OCI-LY3 (cell line): ENCODE measurements at regions not wholly inside any gene's neighbourhood (a gene's known extent, or its start where the extent isn't known, plus 50 kb on each side); places are given as distances from the start of the nearest gene placed in this dataset.

Experiments
- H2AFZ ChIP-seq: fragments of 200-600, 300-600 bp; shearing (Covaris generic); 2 replicates; pipeline ENCODE4 v1.6.0; 2014; ENCODE audit warnings: antibody characterized with exemption, low read depth, low read length
- H3K27ac ChIP-seq: fragments of 200-600, 300-600 bp; sonication (generic); 2 replicates; pipeline ENCODE4 v1.5.1; 2014; ENCODE audit warnings: mild to moderate bottlenecking, low read length, moderate library complexity, mixed read lengths
- H3K27me3 ChIP-seq: fragments of 200-600, 300-600 bp; sonication (generic); 2 replicates; pipeline ENCODE4 v1.6.1; 2014; ENCODE audit warnings: low read depth, low read length, mixed read lengths
- H3K36me3 ChIP-seq: fragments of 200-600, 300-600 bp; sonication (generic); replicated peaks from 2 replicates; pipeline ENCODE3; 2014; ENCODE audit warnings: low read depth, low read length, mixed read lengths
- H3K4me1 ChIP-seq: fragments of 300-600, 200-600 bp; sonication (generic); 2 replicates; pipeline ENCODE4 v1.6.1; 2014; ENCODE audit warnings: low read length, mixed read lengths
- H3K4me2 ChIP-seq: fragments of 200-600, 300-600 bp; sonication (generic); 2 replicates; pipeline ENCODE4 v1.6.1; 2014; ENCODE audit warnings: low read length, mixed read lengths
- H3K4me3 ChIP-seq: fragments of 300-600, 200-600 bp; sonication (generic); 2 replicates; pipeline ENCODE4 v1.5.1; 2014; ENCODE audit warnings: antibody characterized with exemption, mild to moderate bottlenecking, low read length, moderate library complexity
- H3K79me2 ChIP-seq: fragments of 300-600, 200-600 bp; shearing (Covaris generic); 2 replicates; pipeline ENCODE4 v1.6.1; 2014; ENCODE audit warnings: mild to moderate bottlenecking, low read length, mixed read lengths
- H3K9ac ChIP-seq: fragments of 300-600, 200-600 bp; shearing (Covaris generic); 2 replicates; pipeline ENCODE4 v1.6.0; 2014; ENCODE audit warnings: mild to moderate bottlenecking, low read length, moderate library complexity
- H3K9me3 ChIP-seq: fragments of 200-600, 300-600 bp; shearing (Covaris generic); 2 replicates; pipeline ENCODE4 v1.6.1; 2014; ENCODE audit warnings: low read length, mixed read lengths; ENCODE audit not compliant: insufficient read depth
- H4K20me1 ChIP-seq: fragments of 200-600, 300-600 bp; sonication (generic); 2 replicates; pipeline ENCODE4 v1.6.1; 2016; ENCODE audit warnings: low read length, mixed read lengths; ENCODE audit not compliant: insufficient read depth
- EZH2phosphoT487 ChIP-seq: fragments of 200-600 bp; shearing (Covaris generic); IDR thresholded peaks from 2 replicates; pipeline ENCODE4 v1.6.1; 2018; ENCODE audit warnings: antibody characterized with exemption, mixed run types, low read depth
- TF ChIP-seq, protein P1 (sequence below): fragments of 200-600, 300-600 bp; sonication (generic); IDR thresholded peaks from 2 replicates; pipeline ENCODE4 v1.5.1; 2014; ENCODE audit warnings: antibody characterized with exemption, low read length, low read depth

DNA sequence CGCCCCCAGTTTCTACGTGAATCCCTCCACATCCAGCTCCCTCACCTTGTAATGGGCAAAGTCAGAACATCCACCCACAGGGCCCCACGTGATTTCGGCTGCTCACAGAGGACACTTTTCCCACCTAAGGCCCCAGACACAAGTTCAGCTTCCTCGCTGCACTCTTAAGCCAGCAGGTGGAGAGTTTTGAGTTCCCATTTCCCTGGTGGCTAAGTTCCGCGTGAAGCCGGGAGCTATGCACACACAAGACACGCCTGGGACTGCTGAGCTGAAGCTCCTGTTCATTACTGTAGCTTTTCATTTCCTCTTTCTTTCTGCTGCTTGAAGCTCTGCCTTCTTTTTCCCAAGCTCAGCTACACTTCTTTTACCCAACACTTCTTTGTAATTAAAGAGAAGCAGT lies 273.8 kb downstream of the NPIPA8 start:
- TF ChIP-seq EZH2phosphoT487, result no peak
- TF ChIP-seq, protein P1, sequence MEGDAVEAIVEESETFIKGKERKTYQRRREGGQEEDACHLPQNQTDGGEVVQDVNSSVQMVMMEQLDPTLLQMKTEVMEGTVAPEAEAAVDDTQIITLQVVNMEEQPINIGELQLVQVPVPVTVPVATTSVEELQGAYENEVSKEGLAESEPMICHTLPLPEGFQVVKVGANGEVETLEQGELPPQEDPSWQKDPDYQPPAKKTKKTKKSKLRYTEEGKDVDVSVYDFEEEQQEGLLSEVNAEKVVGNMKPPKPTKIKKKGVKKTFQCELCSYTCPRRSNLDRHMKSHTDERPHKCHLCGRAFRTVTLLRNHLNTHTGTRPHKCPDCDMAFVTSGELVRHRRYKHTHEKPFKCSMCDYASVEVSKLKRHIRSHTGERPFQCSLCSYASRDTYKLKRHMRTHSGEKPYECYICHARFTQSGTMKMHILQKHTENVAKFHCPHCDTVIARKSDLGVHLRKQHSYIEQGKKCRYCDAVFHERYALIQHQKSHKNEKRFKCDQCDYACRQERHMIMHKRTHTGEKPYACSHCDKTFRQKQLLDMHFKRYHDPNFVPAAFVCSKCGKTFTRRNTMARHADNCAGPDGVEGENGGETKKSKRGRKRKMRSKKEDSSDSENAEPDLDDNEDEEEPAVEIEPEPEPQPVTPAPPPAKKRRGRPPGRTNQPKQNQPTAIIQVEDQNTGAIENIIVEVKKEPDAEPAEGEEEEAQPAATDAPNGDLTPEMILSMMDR, result no peak
- no peak overlapping the region for H3K4me3 ChIP-seq
- H3K9ac ChIP-seq, result no peak overlapping the region
- no peaks in the 10 kb centered on the region for H3K9me3 ChIP-seq
- H3K4me1 ChIP-seq, result no peaks in the 10 kb centered on the region
- H3K27me3 ChIP-seq, result 0 out of 2 replicates have a peak, but pooled peaks cover 5% of the 10 kb centered on the region
- no peaks in the 10 kb centered on the region for H4K20me1 ChIP-seq
- H3K79me2 ChIP-seq, result no peaks in the 10 kb centered on the region
- H3K27ac ChIP-seq, result no peak overlapping the region
- no peak overlapping the region for H2AFZ ChIP-seq
- no peaks in the 10 kb centered on the region for H3K36me3 ChIP-seq
- H3K4me2 ChIP-seq, result no peak overlapping the region

- H2AFZ ChIP-seq, result no peak overlapping the region
- H3K9ac ChIP-seq, result no peak overlapping the region
- no peak overlapping the region for H3K27ac ChIP-seq
These were observed 276.2 kb downstream of the NPIPA8 start for GRCh38 chr16:18060351-18060750.

DNA sequence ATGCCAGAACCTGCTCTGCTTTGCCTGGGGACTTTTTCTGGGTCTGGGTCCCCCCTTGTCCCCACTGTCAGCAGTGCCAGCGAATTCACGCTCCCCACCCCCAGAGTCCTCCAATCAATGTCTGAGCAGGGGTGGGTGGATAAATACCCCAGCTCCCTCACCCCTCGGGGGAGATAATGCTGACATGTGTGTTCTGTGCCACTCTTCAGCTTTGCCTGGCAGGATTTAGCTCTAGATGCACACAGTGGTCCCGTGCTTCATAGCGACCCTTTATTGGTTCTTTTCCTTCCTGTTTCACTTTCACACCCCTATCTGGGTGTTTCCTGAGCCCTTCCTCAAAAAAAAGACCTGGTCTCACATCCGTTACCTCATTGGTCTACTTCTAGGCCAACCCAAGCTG lies 277.0 kb downstream of the NPIPA8 start:
- H3K4me3 ChIP-seq, result no peak overlapping the region
- no peaks in the 10 kb centered on the region for H3K36me3 ChIP-seq
- H3K4me2 ChIP-seq, result no peak overlapping the region
- TF ChIP-seq, protein P1, result no peak
- no peak for TF ChIP-seq EZH2phosphoT487
- no peak overlapping the region for H3K9ac ChIP-seq
- no peak overlapping the region for H3K27ac ChIP-seq
- no peaks in the 10 kb centered on the region for H4K20me1 ChIP-seq
- H3K9me3 ChIP-seq, result no peaks in the 10 kb centered on the region
- no peaks in the 10 kb centered on the region for H3K4me1 ChIP-seq
- H3K27me3 ChIP-seq, result 0 out of 2 replicates have a peak, but pooled peaks cover 5% of the 10 kb centered on the region
- no peak overlapping the region for H2AFZ ChIP-seq
- no peaks in the 10 kb centered on the region for H3K79me2 ChIP-seq

More at GRCh38 chr16:18060351-18060750, 276.2 kb downstream of the NPIPA8 start:
- TF ChIP-seq, protein P1, result no peak
- no peak for TF ChIP-seq EZH2phosphoT487
- Histone ChIP-seq H3K4me2 (no peak overlapping the region), H3K36me3 (no peaks in the 10 kb centered on the region), H3K79me2 (no peaks in the 10 kb centered on the region), H3K4me1 (no peaks in the 10 kb centered on the region), H3K9me3 (no peaks in the 10 kb centered on the region), H3K27me3 (0 out of 2 replicates have a peak, but pooled peaks cover 5% of the 10 kb centered on the region), H4K20me1 (no peaks in the 10 kb centered on the region), H3K4me3 (no peak overlapping the region)

- 0 out of 2 replicates have a peak, but pooled peaks cover 5% of the 10 kb centered on the region for H3K27me3 ChIP-seq
These were observed 277.4 kb downstream of the NPIPA8 start for GRCh38 chr16:18059089-18059488.

More at GRCh38 chr16:18059089-18059488, 277.4 kb downstream of the NPIPA8 start:
- Histone ChIP-seq H3K4me3 (no peak overlapping the region), H3K4me1 (no peaks in the 10 kb centered on the region), H3K36me3 (no peaks in the 10 kb centered on the region), H3K4me2 (no peak overlapping the region), H3K9ac (no peak overlapping the region), H3K79me2 (no peaks in the 10 kb centered on the region), H3K9me3 (no peaks in the 10 kb centered on the region), H2AFZ (no peak overlapping the region), H4K20me1 (no peaks in the 10 kb centered on the region), H3K27ac (no peak overlapping the region)
- TF ChIP-seq, protein P1, result no peak
- TF ChIP-seq EZH2phosphoT487, result no peak
